ENCODE measurements at regions not wholly inside any gene's neighbourhood (a gene's known extent, or its start where the extent isn't known, plus 50 kb on each side); places are given as distances from the start of the nearest gene placed in this dataset.

DNA sequence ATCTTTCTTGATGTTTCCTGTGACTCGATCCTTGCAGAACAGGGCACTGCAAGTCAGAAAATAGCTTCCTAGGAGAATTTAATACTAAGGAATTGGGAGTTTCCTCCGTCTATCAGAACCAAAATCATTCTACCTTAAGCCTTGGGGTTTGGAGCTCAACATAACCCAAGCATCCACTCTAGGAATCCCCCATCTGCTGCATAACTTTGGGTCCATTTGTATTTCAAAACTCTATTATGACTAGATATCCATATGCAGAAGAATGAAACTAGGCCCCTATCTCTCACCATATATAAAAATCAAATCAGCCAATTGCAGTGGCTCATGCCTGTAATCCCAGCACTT is 61.7 kb upstream of the AKAP13 start:
- no peaks in the 10 kb centered on the region for H3K4me1 Mint-ChIP-seq
- Histone ChIP-seq H3K27me3 (ENCODE audit: insufficient read depth) (no peaks in the 10 kb centered on the region), H3K36me3 (ENCODE audit: insufficient read depth) (no peaks in the 10 kb centered on the region), H3K4me1 (ENCODE audit: insufficient read depth) (no peaks in the 10 kb centered on the region), H2AFZ (no peak overlapping the region), H3K27ac (ENCODE audit: low read depth) (no peak overlapping the region), H3K4me3 (no peak overlapping the region), H3K79me2 (replicated peaks; ENCODE audit: insufficient read depth) (no peaks in the 10 kb centered on the region), H4K20me1 (replicated peaks; ENCODE audit: insufficient read depth) (no peaks in the 10 kb centered on the region), H3K4me2 (no peak overlapping the region), H3K9me2 (ENCODE audit: insufficient read depth) (peaks cover 7% of the 10 kb centered on the region; the same call in 1 of the 2 replicates), H3F3A (replicated peaks; ENCODE audit: low read depth) (no peaks in the 10 kb centered on the region)
- H3K27me3 Mint-ChIP-seq (ENCODE audit: insufficient read depth, low read depth, poor library complexity), result no peaks in the 10 kb centered on the region
- ATAC-seq (no peak), DNase-seq (ENCODE audit: low spot score) (no peak)
- H3K4me3 Mint-ChIP-seq, result no peak overlapping the region
- TF ChIP-seq POLR2AphosphoS5 (IDR thresholded peaks at IDR 0.05; ENCODE audit: low read depth) (no peak), ZNF331 (CRISPR knock-in tag; IDR thresholded peaks at IDR 0.05; ENCODE audit: low read depth) (no peak), ZNF114 (CRISPR knock-in tag; IDR thresholded peaks at IDR 0.05) (no peak)
- TF ChIP-seq, protein P1, sequence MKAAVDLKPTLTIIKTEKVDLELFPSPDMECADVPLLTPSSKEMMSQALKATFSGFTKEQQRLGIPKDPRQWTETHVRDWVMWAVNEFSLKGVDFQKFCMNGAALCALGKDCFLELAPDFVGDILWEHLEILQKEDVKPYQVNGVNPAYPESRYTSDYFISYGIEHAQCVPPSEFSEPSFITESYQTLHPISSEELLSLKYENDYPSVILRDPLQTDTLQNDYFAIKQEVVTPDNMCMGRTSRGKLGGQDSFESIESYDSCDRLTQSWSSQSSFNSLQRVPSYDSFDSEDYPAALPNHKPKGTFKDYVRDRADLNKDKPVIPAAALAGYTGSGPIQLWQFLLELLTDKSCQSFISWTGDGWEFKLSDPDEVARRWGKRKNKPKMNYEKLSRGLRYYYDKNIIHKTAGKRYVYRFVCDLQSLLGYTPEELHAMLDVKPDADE (IDR thresholded peaks at IDR 0.05), result no peak
- TF ChIP-seq, protein P2, sequence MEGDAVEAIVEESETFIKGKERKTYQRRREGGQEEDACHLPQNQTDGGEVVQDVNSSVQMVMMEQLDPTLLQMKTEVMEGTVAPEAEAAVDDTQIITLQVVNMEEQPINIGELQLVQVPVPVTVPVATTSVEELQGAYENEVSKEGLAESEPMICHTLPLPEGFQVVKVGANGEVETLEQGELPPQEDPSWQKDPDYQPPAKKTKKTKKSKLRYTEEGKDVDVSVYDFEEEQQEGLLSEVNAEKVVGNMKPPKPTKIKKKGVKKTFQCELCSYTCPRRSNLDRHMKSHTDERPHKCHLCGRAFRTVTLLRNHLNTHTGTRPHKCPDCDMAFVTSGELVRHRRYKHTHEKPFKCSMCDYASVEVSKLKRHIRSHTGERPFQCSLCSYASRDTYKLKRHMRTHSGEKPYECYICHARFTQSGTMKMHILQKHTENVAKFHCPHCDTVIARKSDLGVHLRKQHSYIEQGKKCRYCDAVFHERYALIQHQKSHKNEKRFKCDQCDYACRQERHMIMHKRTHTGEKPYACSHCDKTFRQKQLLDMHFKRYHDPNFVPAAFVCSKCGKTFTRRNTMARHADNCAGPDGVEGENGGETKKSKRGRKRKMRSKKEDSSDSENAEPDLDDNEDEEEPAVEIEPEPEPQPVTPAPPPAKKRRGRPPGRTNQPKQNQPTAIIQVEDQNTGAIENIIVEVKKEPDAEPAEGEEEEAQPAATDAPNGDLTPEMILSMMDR (conservative IDR thresholded peaks at IDR 0.05; ENCODE audit: low read depth in 2 of 2), result no peak
- no peaks in the 10 kb centered on the region; the same call in 2 of the 3 replicates for H3K9me3 Mint-ChIP-seq
- no peak overlapping the region for H3K27ac Mint-ChIP-seq
- no peaks in the 10 kb centered on the region for H3K36me3 Mint-ChIP-seq (ENCODE audit: low read depth)

DNA sequence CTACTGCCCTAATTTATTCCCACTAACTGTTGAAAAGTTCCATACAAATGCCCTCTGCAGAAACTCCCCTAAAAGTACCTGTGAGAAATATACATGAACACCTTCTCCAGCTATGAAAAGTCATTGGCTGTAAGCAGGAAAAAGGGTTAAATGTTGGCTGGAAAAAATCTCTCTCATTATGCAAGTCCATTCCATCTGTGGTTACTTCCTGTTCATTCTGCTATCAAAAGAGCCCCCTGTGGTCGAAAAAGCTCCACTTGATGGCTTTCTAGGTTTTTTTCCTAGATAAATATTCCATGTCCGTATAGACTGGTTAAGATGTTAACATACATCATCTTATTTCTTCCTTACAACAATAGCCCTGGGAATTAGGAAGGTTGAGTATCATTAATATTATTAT is 56.2 kb upstream of the AKAP13 start:
- Mint-ChIP-seq H3K36me3 (ENCODE audit: low read depth) (no peaks in the 10 kb centered on the region), H3K27me3 (ENCODE audit: insufficient read depth, low read depth, poor library complexity) (no peaks in the 10 kb centered on the region), H3K27ac (no peak overlapping the region), H3K9me3 (no peaks in the 10 kb centered on the region; the same call in 2 of the 3 replicates), H3K4me3 (no peak overlapping the region), H3K4me1 (peaks cover 10% of the 10 kb centered on the region; the same call in 2 of the 3 replicates)
- Histone ChIP-seq H3K4me3 (no peak overlapping the region), H3F3A (replicated peaks; ENCODE audit: low read depth) (no peaks in the 10 kb centered on the region), H3K79me2 (replicated peaks; ENCODE audit: insufficient read depth) (no peaks in the 10 kb centered on the region), H3K36me3 (ENCODE audit: insufficient read depth) (no peaks in the 10 kb centered on the region), H3K9me2 (ENCODE audit: insufficient read depth) (no peaks in the 10 kb centered on the region), H2AFZ (no peak overlapping the region), H3K27ac (ENCODE audit: low read depth) (no peak overlapping the region), H3K4me1 (ENCODE audit: insufficient read depth) (peaks cover 11% of the 10 kb centered on the region; the same call in 1 of the 2 replicates), H3K27me3 (ENCODE audit: insufficient read depth) (no peaks in the 10 kb centered on the region), H4K20me1 (replicated peaks; ENCODE audit: insufficient read depth) (no peaks in the 10 kb centered on the region), H3K4me2 (no peak overlapping the region)
- no peak for ATAC-seq
- no peak for DNase-seq (ENCODE audit: low spot score)
- TF ChIP-seq JUNB (IDR thresholded peaks at IDR 0.05; ENCODE audit: unreplicated experiment), result no peak
- TF ChIP-seq, protein P2 (conservative IDR thresholded peaks at IDR 0.05; ENCODE audit: low read depth in 2 of 2), result no peak
